Osteocyte (in vitro differentiated cells): ENCODE measurements at regions not wholly inside any gene's neighbourhood (a gene's known extent, or its start where the extent isn't known, plus 50 kb on each side); places are given as distances from the start of the nearest gene placed in this dataset.

Experiments
- DNase-seq: peaks from one replicate; pipeline ENCODE4 v3.0.0; 2021; ENCODE audit warnings: mixed read lengths; ENCODE audit not compliant: unreplicated experiment; ENCODE audit errors: extremely low spot score
- H3K27ac Mint-ChIP-seq: one replicate; pipeline ENCODE4 v1.8.0; 2021; ENCODE audit warnings: mild to moderate bottlenecking, mixed read lengths; ENCODE audit not compliant: unreplicated experiment
- H3K27me3 Mint-ChIP-seq: one replicate; pipeline ENCODE4 v1.8.0; 2021; ENCODE audit warnings: mixed read lengths; ENCODE audit not compliant: unreplicated experiment
- H3K36me3 Mint-ChIP-seq: one replicate; pipeline ENCODE4 v1.8.0; 2021; ENCODE audit warnings: mixed read lengths; ENCODE audit not compliant: unreplicated experiment
- H3K4me1 Mint-ChIP-seq: one replicate; pipeline ENCODE4 v1.8.0; 2021; ENCODE audit warnings: mixed read lengths; ENCODE audit not compliant: unreplicated experiment
- H3K4me3 Mint-ChIP-seq: one replicate; pipeline ENCODE4 v1.8.0; 2021; ENCODE audit warnings: mild to moderate bottlenecking, moderate library complexity, mixed read lengths; ENCODE audit not compliant: unreplicated experiment
- H3K9me3 Mint-ChIP-seq: one replicate; pipeline ENCODE4 v1.8.0; 2021; ENCODE audit warnings: mixed read lengths; ENCODE audit not compliant: unreplicated experiment
- CTCF ChIP-seq: fragments of 200-600 bp; sonication (generic); IDR thresholded peaks from 2 replicates; pipeline ENCODE4 v1.5.0; 2021; ENCODE audit warnings: antibody characterized with exemption, mild to moderate bottlenecking, moderate library complexity

GRCh38 chr3:117308353-117308752 is 598.8 kb downstream of the TUSC7 start:
- Mint-ChIP-seq H3K36me3 (no peaks in the 10 kb centered on the region), H3K4me3 (no peak overlapping the region), H3K9me3 (no peaks in the 10 kb centered on the region), H3K27me3 (peaks cover 9% of the 10 kb centered on the region), H3K27ac (no peak overlapping the region), H3K4me1 (no peaks in the 10 kb centered on the region)
- no peak for TF ChIP-seq CTCF
- no peak for DNase-seq

GRCh38 chr3:117308756-117309155 is 599.2 kb downstream of the TUSC7 start:
- Mint-ChIP-seq H3K9me3 (no peaks in the 10 kb centered on the region), H3K36me3 (no peaks in the 10 kb centered on the region), H3K4me3 (no peak overlapping the region), H3K27ac (no peak overlapping the region), H3K27me3 (peaks cover 8% of the 10 kb centered on the region), H3K4me1 (no peaks in the 10 kb centered on the region)
- DNase-seq: no peak
- no peak for TF ChIP-seq CTCF

GRCh38 chr3:117310536-117310935 is 601.0 kb downstream of the TUSC7 start:
- Mint-ChIP-seq H3K27me3 (peaks cover 3% of the 10 kb centered on the region), H3K36me3 (no peaks in the 10 kb centered on the region), H3K4me1 (no peaks in the 10 kb centered on the region), H3K9me3 (no peaks in the 10 kb centered on the region), H3K27ac (no peak overlapping the region), H3K4me3 (no peak overlapping the region)
- DNase-seq: no peak
- TF ChIP-seq CTCF: no peak

GRCh38 chr3:117314441-117315150 is 605.0 kb downstream of the TUSC7 start:
- Mint-ChIP-seq H3K9me3 (no peaks in the 10 kb centered on the region), H3K36me3 (no peaks in the 10 kb centered on the region), H3K27me3 (peaks cover 18% of the 10 kb centered on the region), H3K4me1 (no peaks in the 10 kb centered on the region), H3K27ac (no peak overlapping the region), H3K4me3 (no peak overlapping the region)
- no peak for DNase-seq
- no peak for TF ChIP-seq CTCF

GRCh38 chr3:117322866-117323265 is 613.3 kb downstream of the TUSC7 start:
- Mint-ChIP-seq H3K36me3 (no peaks in the 10 kb centered on the region), H3K4me3 (no peak overlapping the region), H3K27ac (no peak overlapping the region), H3K4me1 (no peaks in the 10 kb centered on the region), H3K27me3 (peaks cover 25% of the 10 kb centered on the region), H3K9me3 (peaks cover 14% of the 10 kb centered on the region)
- no peak for TF ChIP-seq CTCF
- no peak for DNase-seq
